MG63 (cell line): ENCODE measurements at regions not wholly inside any gene's neighbourhood (a gene's known extent, or its start where the extent isn't known, plus 50 kb on each side); places are given as distances from the start of the nearest gene placed in this dataset.

Experiments
- DNase-seq: peaks from one replicate; pipeline ENCODE4 v3.0.0-alpha.2; 2020
- H3K27me3 ChIP-seq: fragments of 250-450 bp; sonication (Bioruptor Pico); 2 replicates; pipeline ENCODE4 v1.5.1; 2020; ENCODE audit warnings: mild to moderate bottlenecking, moderate library complexity
- H3K36me3 ChIP-seq: fragments of 250-450 bp; sonication (Bioruptor Pico); 2 replicates; pipeline ENCODE4 v1.5.1; 2020; ENCODE audit warnings: mild to moderate bottlenecking, moderate library complexity
- H3K4me3 ChIP-seq: fragments of 250-450 bp; sonication (Bioruptor Pico); 2 replicates; pipeline ENCODE4 v1.5.1; 2020; ENCODE audit warnings: mild to moderate bottlenecking, moderate library complexity
- H3K9me3 ChIP-seq: fragments of 250-450 bp; sonication (Bioruptor Pico); 2 replicates; pipeline ENCODE4 v1.5.1; 2020; ENCODE audit warnings: mild to moderate bottlenecking, moderate library complexity

DNA sequence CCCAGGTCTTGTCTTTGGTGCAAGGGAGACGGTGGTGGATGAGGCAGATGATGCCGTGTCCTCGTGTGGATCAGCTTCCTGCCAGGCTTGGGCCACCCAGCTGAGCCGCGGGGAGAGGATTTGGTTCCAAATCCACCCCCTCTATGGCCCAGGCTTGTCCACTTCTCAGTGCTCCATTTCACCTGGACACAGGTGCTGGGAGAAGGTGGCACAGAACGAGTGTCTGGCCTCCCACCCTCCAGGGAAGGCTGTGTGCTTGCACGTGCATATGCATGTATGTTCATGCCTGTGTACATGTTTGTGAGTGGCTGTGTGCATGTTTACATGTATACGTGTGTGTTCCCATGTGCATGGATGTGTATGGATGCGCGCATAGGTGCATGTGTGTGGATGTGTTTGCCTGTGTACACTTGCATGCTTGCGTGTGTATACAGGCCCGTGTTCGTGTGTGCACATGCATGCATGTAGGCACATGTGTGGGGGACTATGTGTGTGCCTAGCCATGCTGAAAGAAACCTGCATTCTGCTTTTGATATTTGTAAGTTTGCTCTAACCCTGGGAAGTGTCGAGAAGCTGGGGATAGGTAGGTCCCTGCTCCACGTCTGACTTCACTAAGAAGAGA, 196.3 kb downstream of the IRF8 start:
- no peaks in the 10 kb centered on the region for H3K27me3 ChIP-seq
- H3K4me3 ChIP-seq, result no peak overlapping the region
- DNase-seq, result no peak
- no peaks in the 10 kb centered on the region for H3K9me3 ChIP-seq
- no peaks in the 10 kb centered on the region for H3K36me3 ChIP-seq

DNA sequence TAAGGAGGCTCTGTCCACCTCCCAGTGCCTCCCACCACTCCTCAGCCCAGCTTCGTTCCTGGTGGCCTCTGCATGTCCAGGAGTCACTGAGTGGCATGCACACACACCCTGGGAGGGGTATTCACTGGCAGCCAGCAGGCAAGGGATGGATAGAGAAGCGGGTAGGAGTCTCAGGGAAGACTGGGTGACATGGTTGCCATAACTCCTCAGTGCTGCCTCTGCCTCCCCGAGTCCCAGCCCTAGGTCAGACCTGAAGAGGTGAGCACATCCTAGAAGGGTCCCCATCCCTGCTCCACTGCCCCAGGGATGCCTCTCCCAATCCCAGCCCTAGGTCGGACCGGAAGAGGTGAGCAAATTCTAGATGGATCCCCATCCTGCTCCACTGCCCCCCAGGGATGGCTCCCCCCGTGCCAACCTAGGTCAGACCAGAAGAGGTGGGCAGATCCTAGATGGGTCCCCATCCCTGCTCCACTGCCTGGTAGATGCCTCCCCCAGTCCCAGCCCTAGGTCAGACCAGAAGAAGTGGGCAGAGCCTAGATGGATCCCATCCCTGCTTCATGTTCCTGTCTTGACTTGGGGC, 197.0 kb downstream of the IRF8 start:
- Histone ChIP-seq H3K36me3 (no peaks in the 10 kb centered on the region), H3K27me3 (no peaks in the 10 kb centered on the region), H3K9me3 (no peaks in the 10 kb centered on the region), H3K4me3 (no peak overlapping the region)
- DNase-seq, result no peak

DNA sequence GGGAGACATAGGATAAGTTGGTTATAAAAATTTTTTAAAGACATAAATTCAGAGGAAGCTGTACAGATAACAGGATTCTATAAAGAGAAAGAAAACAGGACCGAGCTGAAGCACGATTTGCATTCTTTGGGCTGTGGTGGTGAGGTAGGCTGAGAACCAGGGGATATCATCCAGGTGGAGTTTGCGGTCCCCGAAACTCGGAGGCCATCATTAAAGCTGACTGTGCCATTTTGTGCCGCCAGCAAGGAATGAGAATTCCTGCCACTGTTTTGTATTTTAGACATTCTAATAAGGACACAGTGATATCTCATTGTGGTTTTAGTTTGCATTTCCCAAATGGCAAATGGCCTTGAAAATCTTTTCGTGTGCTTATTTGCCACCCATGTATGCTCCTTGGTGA, 197.9 kb downstream of the IRF8 start:
- Histone ChIP-seq H3K9me3 (no peaks in the 10 kb centered on the region), H3K27me3 (no peaks in the 10 kb centered on the region), H3K36me3 (no peaks in the 10 kb centered on the region), H3K4me3 (no peak overlapping the region)
- DNase-seq, result no peak

DNA sequence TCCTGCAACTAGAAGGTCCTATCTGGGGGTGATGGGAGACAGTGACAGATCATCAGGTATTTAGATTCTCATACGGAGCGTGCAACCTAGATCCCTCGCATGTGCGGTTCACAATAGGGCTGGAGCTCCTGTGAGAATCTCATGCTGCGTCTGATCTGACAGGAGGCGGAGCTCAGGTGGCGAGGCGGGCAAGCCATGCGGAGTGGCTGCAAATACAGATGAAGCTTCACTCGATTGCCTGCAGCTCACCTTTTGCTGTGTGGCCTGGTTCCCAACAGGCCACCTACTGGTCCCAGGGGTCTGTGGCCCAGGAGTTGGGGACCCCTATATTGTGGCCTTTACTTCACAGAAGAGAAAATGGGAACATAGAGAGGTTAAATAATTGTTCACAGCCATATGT, 200.4 kb downstream of the IRF8 start:
- H3K36me3 ChIP-seq, result no peaks in the 10 kb centered on the region
- H3K9me3 ChIP-seq, result no peaks in the 10 kb centered on the region
- no peak overlapping the region for H3K4me3 ChIP-seq
- no peaks in the 10 kb centered on the region for H3K27me3 ChIP-seq
- no peak for DNase-seq

DNA sequence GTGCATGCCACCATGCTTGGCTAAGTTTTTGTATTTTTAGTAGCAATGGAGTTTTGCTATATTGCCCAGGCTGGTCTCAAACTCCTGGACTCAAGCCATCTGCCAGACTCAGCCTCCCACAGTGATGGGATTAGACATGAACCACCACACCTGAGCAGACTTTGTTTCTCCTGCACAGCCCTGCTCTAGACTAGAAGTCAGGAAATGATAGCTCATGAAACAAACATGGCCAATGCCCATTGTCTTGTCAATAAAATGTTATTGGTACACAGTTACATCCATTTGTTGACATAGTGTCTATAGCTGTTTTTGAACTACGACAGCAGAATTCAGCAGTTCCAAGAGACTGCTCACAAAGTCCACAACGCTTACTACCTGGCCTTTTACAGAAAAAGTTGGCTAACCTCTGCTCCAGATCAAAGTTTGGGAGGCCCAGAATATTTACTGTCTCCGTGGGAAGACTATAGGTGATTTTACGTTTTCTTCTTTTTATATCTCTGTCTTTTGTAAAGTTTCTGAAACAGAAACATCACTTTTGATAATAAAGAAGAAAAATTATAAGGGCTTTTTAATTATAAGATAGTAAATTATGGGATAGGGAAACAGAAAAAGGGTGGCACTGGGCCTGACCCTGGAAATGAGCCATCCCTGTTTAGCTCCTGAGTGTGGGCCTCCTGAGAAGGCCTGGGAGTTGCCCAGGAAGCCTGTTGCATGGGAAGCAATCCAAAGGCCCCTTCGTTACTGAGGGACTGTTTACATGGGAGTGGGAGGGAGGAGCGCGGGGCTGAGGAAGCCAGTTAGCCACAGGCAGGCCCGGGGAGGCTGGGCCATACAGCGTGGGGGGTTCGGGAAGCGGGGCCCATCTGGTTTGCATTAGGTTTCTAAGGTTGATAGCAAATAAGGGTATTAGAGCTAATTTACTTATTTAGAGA, 201.5 kb downstream of the IRF8 start:
- no peaks in the 10 kb centered on the region for H3K27me3 ChIP-seq
- no peaks in the 10 kb centered on the region for H3K9me3 ChIP-seq
- DNase-seq, result no peak
- H3K4me3 ChIP-seq, result no peak overlapping the region
- H3K36me3 ChIP-seq, result no peaks in the 10 kb centered on the region

DNA sequence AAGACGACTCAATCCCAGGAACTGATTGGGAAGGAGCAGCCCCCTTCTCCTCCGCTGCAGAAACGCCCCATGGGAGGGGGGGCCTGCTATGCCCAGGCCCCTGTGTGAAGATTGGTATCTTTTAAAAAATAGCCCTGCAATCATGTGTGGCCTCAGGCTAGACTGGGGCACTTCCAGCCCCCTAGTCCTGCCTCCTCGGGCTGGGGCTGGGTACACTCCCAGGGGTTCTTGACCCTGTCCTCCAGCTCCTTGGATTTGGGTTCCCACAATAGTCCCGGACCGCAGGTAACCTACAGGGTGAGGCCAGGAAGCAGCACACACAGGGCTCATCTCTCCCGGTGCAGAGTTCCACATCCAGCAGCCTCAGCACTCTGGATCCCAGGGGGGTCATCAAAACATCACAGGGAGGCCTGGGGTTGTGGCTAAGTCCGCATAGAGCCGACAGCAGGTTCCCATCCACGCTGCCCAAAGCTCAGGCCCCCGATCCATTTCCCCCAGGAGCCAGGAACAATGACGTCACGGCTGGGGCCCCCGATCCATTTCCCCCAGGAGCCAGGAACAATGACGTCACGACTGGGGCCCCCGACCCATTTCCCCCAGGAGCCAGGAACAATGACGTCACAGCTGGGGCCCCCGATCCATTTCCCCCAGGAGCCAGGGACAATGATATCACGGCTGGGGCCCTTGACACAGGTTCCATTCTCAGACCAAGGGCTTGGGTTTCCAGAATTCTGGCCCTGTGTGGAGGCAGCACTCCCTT, 202.4 kb downstream of the IRF8 start:
- Histone ChIP-seq H3K36me3 (no peaks in the 10 kb centered on the region), H3K4me3 (no peak overlapping the region), H3K27me3 (no peaks in the 10 kb centered on the region), H3K9me3 (no peaks in the 10 kb centered on the region)
- no peak for DNase-seq

DNA sequence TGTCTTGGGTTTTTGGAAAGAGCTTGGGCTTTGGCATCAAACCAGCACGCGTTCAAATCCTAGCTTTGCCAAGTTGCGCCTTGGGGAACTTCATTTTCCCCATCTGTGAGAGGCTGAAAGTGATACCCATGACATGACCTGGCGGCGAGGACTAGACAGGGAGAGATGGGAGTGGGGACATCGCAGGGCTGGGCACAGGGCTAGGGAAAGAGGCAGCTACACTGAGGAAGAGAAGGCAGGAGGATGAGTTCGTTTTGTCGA, 202.9 kb downstream of the IRF8 start:
- DNase-seq, result no peak
- no peaks in the 10 kb centered on the region for H3K9me3 ChIP-seq
- H3K4me3 ChIP-seq, result no peak overlapping the region
- H3K27me3 ChIP-seq, result no peaks in the 10 kb centered on the region
- H3K36me3 ChIP-seq, result no peaks in the 10 kb centered on the region

DNA sequence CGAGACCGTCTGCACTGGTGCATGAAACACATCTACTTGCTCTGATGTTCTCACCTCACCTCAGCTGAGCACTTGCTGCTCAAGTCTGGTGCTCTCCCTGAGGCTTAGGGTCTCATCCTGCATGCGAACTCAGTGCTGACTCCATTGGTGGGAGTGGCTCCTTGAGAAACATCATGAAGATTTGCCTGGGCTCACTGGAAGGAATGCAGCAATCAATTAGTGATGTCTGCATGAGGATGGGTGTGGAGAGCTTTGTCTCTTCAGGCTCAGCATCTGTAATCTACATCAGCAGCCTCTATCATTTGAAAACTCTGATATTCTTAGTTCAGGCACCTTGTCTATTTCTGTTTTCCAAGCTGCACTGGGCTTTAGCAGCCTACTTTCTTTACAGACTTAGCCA, 204.4 kb downstream of the IRF8 start:
- H3K4me3 ChIP-seq, result no peak overlapping the region

DNA sequence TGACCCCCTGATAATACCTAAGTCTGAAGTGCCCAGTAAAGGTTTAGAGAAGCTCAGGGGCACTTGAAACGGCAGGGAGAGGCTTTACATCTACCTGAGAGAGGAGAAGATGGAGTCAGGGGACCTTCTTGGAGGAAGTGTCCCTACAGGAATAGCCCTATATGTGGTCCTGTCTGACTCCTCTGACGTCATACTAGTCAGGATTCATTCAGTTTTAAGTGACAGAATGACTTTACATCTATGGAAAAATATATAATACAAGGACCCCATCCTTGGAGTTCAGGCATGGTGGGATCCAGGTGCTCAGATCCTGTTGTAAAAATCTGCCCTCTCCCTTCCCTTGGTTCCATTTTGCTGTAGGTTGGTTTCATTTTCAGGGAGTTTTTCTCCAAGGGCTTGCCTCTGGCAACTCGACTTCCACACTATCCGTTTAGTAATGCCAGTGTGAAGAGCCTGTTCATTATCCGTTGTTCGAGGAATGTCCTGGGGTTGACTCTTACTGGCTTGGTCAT, 205.6 kb downstream of the IRF8 start:
- Histone ChIP-seq H3K36me3 (no peaks in the 10 kb centered on the region), H3K4me3 (no peak overlapping the region), H3K9me3 (no peaks in the 10 kb centered on the region), H3K27me3 (no peaks in the 10 kb centered on the region)
- no peak for DNase-seq

More for the DNA sequence above, 204.4 kb downstream of the IRF8 start:
- no peaks in the 10 kb centered on the region for H3K36me3 ChIP-seq
- H3K27me3 ChIP-seq, result no peaks in the 10 kb centered on the region
- H3K9me3 ChIP-seq, result no peaks in the 10 kb centered on the region
- no peak for DNase-seq

DNA sequence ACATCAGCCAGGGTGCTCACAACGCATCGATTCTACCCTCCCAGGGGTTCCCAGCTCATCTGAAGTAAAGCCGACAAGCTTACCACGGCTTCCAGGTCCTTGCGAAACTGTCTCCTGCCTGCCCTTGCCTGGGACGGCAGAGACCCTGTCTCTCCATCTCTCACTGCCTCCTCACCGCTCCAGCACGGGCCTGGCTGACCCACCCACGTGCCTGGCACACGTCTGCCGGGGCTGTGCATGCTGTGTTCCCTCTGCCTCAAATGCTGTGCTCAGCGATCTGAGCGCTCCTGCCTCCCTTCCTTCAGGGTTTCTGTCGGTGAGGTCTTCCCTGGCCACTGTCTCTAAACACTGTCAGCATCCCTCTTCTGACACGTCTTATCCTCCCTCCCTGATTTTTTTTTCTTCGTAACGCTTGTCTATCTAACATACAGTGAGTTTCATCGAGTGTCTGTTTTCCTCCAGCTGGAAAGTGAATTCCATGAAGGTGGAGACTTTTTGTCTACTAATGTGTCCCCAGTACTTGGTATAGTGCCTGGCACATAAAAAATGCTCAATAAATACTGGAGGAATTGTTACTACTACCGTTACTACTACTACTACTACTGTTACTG, 208.4 kb downstream of the IRF8 start:
- H3K4me3 ChIP-seq, result no peak overlapping the region
- no peaks in the 10 kb centered on the region for H3K27me3 ChIP-seq
- H3K9me3 ChIP-seq, result no peaks in the 10 kb centered on the region
- H3K36me3 ChIP-seq, result no peaks in the 10 kb centered on the region
- DNase-seq, result no peak

DNA sequence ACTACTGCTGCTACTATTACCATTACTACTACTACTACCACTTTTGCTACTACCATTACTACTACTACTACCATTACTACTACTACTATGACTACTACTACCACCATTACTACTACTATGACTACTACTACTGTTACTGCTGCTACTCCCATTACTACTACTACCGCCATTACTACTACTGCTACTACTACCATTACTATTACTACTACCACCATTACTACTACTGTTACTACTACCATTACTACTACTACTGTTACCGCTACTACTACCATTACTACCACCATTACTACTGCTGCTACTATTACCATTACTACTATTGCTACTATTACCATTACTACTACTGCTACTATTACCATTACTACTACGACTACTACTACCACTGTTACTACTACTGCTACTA, 209.1 kb downstream of the IRF8 start:
- Histone ChIP-seq H3K36me3 (no peaks in the 10 kb centered on the region), H3K27me3 (no peaks in the 10 kb centered on the region), H3K4me3 (no peak overlapping the region), H3K9me3 (no peaks in the 10 kb centered on the region)
- DNase-seq, result no peak

DNA sequence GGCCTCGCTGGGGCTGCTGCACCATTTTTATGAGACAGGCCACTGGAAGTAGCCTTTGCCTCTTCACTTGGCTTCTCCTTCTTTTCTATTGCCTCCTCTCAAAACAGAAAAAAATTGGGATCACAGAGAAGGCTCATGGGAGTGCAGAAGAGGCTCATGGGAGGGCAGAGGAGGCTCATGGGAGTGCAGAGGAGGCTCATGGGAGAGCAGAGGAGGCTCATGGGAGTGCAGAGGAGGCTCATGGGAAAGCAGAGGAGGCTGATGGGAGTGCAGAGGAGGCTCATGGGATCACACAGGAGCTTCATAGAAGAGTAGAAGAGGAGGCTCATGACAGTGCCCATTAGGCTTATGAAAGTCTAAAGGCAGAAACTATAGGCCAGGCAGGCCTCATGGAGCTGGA, 211.2 kb downstream of the IRF8 start:
- no peak for DNase-seq
- no peaks in the 10 kb centered on the region for H3K9me3 ChIP-seq
- no peaks in the 10 kb centered on the region for H3K36me3 ChIP-seq
- H3K4me3 ChIP-seq, result no peak overlapping the region
- H3K27me3 ChIP-seq, result no peaks in the 10 kb centered on the region

DNA sequence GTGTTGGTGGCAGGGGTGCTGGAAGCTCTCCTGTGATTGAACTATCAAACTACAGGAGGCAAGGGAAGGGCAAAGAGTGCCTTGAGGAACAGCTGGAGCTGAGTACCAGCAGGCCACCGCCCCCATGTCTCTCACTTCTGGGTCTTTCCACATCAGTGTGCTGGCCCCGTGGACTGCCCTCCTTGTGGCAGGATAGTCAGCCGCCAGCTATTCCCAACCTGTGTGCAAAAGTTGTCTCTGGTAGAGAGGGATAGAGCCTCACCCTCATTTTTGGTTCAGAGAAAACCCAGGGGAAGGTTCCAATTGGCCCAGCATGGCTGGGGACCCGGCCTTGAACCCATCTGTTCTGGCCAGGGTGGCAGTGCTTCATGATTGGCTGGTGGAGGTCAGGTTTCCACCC, 211.8 kb downstream of the IRF8 start:
- Histone ChIP-seq H3K4me3 (no peak overlapping the region), H3K27me3 (no peaks in the 10 kb centered on the region), H3K36me3 (no peaks in the 10 kb centered on the region), H3K9me3 (no peaks in the 10 kb centered on the region)
- no peak for DNase-seq

DNA sequence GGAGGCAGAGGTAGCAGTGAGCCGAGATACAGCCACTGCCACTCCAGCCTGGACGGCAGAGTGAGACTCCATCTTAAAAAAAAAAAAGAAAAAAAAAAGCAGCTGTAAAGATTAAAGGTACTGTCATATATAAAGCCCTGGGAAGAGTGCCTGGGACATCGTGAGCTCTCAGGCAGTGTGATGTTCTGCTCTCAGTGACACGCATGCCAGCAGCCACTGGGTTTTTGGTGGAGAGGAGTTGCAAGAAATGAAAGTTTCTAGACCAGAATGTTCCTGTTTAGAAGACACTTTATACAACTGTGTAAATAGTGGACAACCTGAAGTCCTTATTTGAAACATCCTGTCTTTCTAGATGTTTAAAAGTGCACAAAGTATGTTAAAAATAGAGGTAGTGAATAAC, 213.2 kb downstream of the IRF8 start:
- no peaks in the 10 kb centered on the region for H3K27me3 ChIP-seq
- no peaks in the 10 kb centered on the region for H3K9me3 ChIP-seq
- no peak for DNase-seq
- H3K4me3 ChIP-seq, result no peak overlapping the region
- H3K36me3 ChIP-seq, result no peaks in the 10 kb centered on the region

DNA sequence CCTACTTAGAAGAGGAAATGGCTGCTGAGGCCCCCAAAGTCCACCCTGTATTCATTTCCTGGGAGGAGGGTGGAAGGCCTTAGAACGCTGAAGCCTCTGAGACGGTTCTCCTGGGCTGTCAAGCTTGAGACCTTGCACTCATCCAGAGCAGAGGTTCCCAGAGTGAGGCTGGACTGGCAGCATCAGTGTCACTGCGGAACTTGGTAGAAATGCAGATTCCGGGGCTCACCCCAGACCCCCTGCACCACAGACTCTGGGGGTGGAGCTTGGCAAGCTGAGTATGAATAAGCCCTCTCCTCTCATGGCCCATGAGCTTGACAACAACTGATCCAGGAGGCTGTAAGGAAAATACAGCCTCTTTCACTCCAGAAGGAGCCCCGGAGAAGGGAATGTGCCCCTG, 218.3 kb downstream of the IRF8 start:
- DNase-seq, result no peak
- Histone ChIP-seq H3K9me3 (no peaks in the 10 kb centered on the region), H3K27me3 (no peaks in the 10 kb centered on the region), H3K36me3 (no peaks in the 10 kb centered on the region), H3K4me3 (no peak overlapping the region)

DNA sequence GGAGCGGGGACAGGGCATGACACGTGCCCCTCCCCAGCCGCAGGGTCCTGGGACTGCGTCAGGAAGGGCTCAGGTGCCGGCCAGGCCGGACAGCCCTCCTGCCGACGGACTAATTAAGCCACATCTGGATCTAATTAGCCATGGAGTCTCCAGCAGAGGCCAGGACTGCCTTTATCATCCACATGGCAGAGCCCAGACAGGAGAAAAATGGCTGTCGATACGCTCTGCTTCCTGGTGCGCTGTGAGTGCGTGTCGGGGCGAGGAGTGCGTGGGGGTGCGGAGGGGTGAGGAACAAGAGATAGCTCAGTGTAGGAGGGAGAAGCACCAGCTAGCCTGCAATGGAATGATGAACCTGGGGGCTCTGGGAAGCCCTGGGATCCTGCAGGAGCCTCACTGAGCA, 218.8 kb downstream of the IRF8 start:
- Histone ChIP-seq H3K27me3 (no peaks in the 10 kb centered on the region), H3K4me3 (no peak overlapping the region), H3K36me3 (no peaks in the 10 kb centered on the region), H3K9me3 (no peaks in the 10 kb centered on the region)
- DNase-seq, result no peak
